GM13976 (cell line): ENCODE measurements at regions not wholly inside any gene's neighbourhood (a gene's known extent, or its start where the extent isn't known, plus 50 kb on each side); places are given as distances from the start of the nearest gene placed in this dataset.

Experiments used
- DNase-seq: peaks from one replicate; pipeline ENCODE4 v3.0.0; 2012; ENCODE audit warnings: low spot score
- CTCF ChIP-seq: IDR thresholded peaks from 2 replicates; pipeline ENCODE4 v1.5.1; 2012; ENCODE audit warnings: borderline replicate concordance, mild to moderate bottlenecking; ENCODE audit not compliant: insufficient read depth; ENCODE audit errors: extremely low read depth, missing control alignments, control extremely low read depth
- in situ Hi-C: fragments of 300-500 bp; cut with MboI; formaldehyde crosslinking; loops from one replicate; pipeline ENCODE4 v1.12.0; 2022; ENCODE audit warnings: low sequenced_read_pairs, mixed read lengths, inconsistent platforms; ENCODE audit not compliant: unreplicated experiment

GRCh38 chr18:70496353-70497294, 207.8 kb downstream of the SOCS6 start:
- in situ Hi-C loops: no loop called here
- TF ChIP-seq CTCF: no peak
- DNase-seq: no peak

- in situ Hi-C loops: no loop called here
- no peak for DNase-seq
- TF ChIP-seq CTCF: no peak
Observed at GRCh38 chr18:70494524-70494923, 205.7 kb downstream of the SOCS6 start.

- TF ChIP-seq CTCF: no peak
- in situ Hi-C loops: no loop called here
- no peak for DNase-seq
Observed at GRCh38 chr18:70493461-70493860, 204.6 kb downstream of the SOCS6 start.

GRCh38 chr18:70491734-70492348, 203.0 kb downstream of the SOCS6 start:
- DNase-seq: peak; percentile 52
- TF ChIP-seq CTCF: peak; percentile 89
- in situ Hi-C loops: no loop called here

GRCh38 chr18:70489986-70490933, 201.4 kb downstream of the SOCS6 start:
- DNase-seq: peak; percentile 31
- in situ Hi-C loops: no loop called here
- peak; percentile 71 for TF ChIP-seq CTCF

GRCh38 chr18:70489571-70489970, 200.7 kb downstream of the SOCS6 start:
- no peak for TF ChIP-seq CTCF
- in situ Hi-C loops: no loop called here
- DNase-seq: no peak
